SH-SY5Y (cell line): ENCODE measurements at regions not wholly inside any gene's neighbourhood (a gene's known extent, or its start where the extent isn't known, plus 50 kb on each side); places are given as distances from the start of the nearest gene placed in this dataset.

Experiments used
- GATA2 ChIP-seq: IDR thresholded peaks from 2 replicates; pipeline ENCODE4 v1.6.1; 2011; ENCODE audit warnings: mild to moderate bottlenecking, low read depth, low read length
- GATA3 ChIP-seq: IDR thresholded peaks from 2 replicates; pipeline ENCODE4 v1.6.1; 2011; ENCODE audit warnings: low read depth, mild to moderate bottlenecking, low read length, moderate library complexity

DNA sequence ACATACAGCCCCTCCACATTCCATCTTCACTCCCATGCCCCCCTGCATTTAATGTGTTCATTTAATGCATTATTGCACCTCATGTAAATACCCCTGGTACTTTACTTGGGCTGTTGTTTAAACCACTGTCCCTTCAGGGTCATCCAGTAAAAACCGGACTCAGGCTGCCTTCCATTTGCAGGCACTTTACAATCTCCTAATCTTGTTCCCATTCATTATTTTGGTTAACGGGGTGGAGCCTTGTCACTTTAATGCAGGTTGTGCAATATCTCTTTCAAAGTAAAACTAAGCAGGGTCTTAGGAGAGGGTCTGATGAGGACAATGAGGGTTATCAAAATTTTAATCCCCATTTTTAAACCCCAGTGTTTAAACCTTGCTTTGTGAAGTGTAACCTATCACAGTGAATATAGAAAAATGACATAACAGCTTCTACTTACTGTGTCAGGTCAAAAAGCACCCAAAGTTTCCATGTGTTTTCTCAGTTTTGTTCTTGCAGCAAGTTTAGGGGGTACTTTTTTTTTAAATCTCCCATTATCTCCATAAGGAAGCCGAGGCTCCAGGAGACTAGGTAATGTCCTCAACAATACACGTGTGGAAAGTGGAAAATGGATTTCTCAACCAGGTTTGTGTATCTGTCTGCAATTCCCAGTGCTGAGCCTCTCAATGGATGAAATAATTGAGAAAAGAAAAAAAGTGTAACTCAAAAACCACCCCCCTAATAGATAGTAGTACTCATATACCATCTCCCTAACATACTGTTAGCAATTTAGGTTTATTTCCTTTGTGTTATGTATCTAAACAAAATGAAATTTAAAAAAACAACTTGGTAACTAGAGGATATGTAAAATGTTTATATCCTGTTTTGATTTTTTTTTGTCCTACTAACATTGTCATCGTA lies 54.2 kb upstream of the SPRY4 start:
- TF ChIP-seq GATA3: no peak
- no peak for TF ChIP-seq GATA2

DNA sequence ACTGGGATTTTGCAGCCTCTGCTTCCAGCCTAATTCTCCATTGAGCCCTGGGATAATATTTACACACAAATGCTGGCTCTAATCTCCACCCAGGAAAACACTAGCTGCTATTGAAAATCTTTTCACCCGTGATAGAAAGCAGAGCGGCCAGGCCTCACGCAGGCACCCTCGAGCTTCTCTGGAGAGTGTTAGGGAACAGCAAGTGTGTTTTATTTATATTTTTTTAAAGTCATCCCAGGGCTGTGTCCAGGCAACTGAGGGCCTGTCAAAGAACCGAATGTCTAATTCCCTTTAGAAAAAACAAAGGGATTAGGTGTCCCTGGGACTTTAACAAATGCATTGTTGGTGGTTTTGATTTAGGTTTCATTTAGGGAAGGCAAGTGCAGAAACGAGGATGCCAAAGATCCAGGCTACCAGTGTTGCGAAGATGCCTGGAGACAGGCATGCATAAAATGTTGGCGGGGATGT lies 51.2 kb upstream of the SPRY4 start:
- TF ChIP-seq GATA2: no peak
- no peak for TF ChIP-seq GATA3
